ENCODE measurements at regions not wholly inside any gene's neighbourhood (a gene's known extent, or its start where the extent isn't known, plus 50 kb on each side); places are given as distances from the start of the nearest gene placed in this dataset.

GRCh38 chr1:80447526-80447925, 1353.2 kb upstream of the ADGRL2 start:
- FAIRE-seq: peak; percentile 25

- no peak for FAIRE-seq
These were observed 1355.7 kb upstream of the ADGRL2 start for GRCh38 chr1:80445033-80445432.

GRCh38 chr1:80444171-80444570, 1356.6 kb upstream of the ADGRL2 start:
- no peak for FAIRE-seq

- FAIRE-seq: no peak
These were observed 1359.1 kb upstream of the ADGRL2 start for GRCh38 chr1:80441664-80442063.

GRCh38 chr1:80436851-80437250, 1363.9 kb upstream of the ADGRL2 start:
- FAIRE-seq: peak; percentile 68

GRCh38 chr1:80427881-80428280, 1372.9 kb upstream of the ADGRL2 start:
- no peak for FAIRE-seq

GRCh38 chr1:80424249-80424648, 1376.5 kb upstream of the ADGRL2 start:
- no peak for FAIRE-seq

- FAIRE-seq: no peak
These were observed 1382.6 kb upstream of the ADGRL2 start for GRCh38 chr1:80418134-80418533.

GRCh38 chr1:80417671-80418070, 1383.1 kb upstream of the ADGRL2 start:
- no peak for FAIRE-seq

- no peak for FAIRE-seq
These were observed 1386.8 kb upstream of the ADGRL2 start for GRCh38 chr1:80413969-80414368.

GRCh38 chr1:80410233-80410632, 1390.5 kb upstream of the ADGRL2 start:
- FAIRE-seq: no peak

GRCh38 chr1:80403471-80403893, 1397.0 kb upstream of the ADGRL4 start:
- FAIRE-seq: no peak

GRCh38 chr1:80402625-80403024, 1396.1 kb upstream of the ADGRL4 start:
- no peak for FAIRE-seq

GRCh38 chr1:80401757-80402156, 1395.2 kb upstream of the ADGRL4 start:
- FAIRE-seq: no peak

GRCh38 chr1:80392529-80392928, 1386.0 kb upstream of the ADGRL4 start:
- no peak for FAIRE-seq

- no peak for FAIRE-seq
These were observed 1379.1 kb upstream of the ADGRL4 start for GRCh38 chr1:80385650-80386049.

- FAIRE-seq: no peak
These were observed 1378.4 kb upstream of the ADGRL4 start for GRCh38 chr1:80384959-80385358.

- FAIRE-seq: no peak
These were observed 1377.7 kb upstream of the ADGRL4 start for GRCh38 chr1:80384083-80384830.

GRCh38 chr1:80375662-80376061, 1369.1 kb upstream of the ADGRL4 start:
- FAIRE-seq: no peak

GRCh38 chr1:80375109-80375508, 1368.6 kb upstream of the ADGRL4 start:
- FAIRE-seq: no peak

GRCh38 chr1:80369780-80370179, 1363.2 kb upstream of the ADGRL4 start:
- FAIRE-seq: no peak

GRCh38 chr1:80367058-80367457, 1360.5 kb upstream of the ADGRL4 start:
- no peak for FAIRE-seq

GRCh38 chr1:80365359-80366021, 1359.0 kb upstream of the ADGRL4 start:
- no peak for FAIRE-seq

GRCh38 chr1:80363689-80364475, 1357.4 kb upstream of the ADGRL4 start:
- FAIRE-seq: peak; percentile 46

All from A204.1 (cell line).